ENCODE measurements at regions not wholly inside any gene's neighbourhood (a gene's known extent, or its start where the extent isn't known, plus 50 kb on each side); places are given as distances from the start of the nearest gene placed in this dataset.
"Not testable (repeated sequence)": the region's sequence is repeated elsewhere in the genome, so short reads cannot be mapped to it uniquely, and the experiment has no call there.

GRCh38 chr3:162391301-162391700, 894.7 kb downstream of the OTOL1 start:
- H3K36me3 ChIP-seq (ENCODE audit: insufficient read depth, low read length) = no peaks in the 10 kb centered on the region
- no peaks in the 10 kb centered on the region for H3K79me2 ChIP-seq (ENCODE audit: insufficient read depth, low read length)
- peak overlapping the region; percentile 93 for H3K27ac ChIP-seq (ENCODE audit: low read depth, low read length)
- peak overlapping the region; percentile 65 for H3K4me2 ChIP-seq (ENCODE audit: insufficient read depth, low read length)
- H3K27me3 ChIP-seq (ENCODE audit: insufficient read depth, low read length) = no peaks in the 10 kb centered on the region
- H2AFZ ChIP-seq (ENCODE audit: low read length) = peak overlapping the region; percentile 38
- H4K20me1 ChIP-seq (ENCODE audit: insufficient read depth, low read length) = no peaks in the 10 kb centered on the region
- no peak overlapping the region for H3K4me3 ChIP-seq (ENCODE audit: insufficient read depth, low read length)
- H3K4me1 ChIP-seq (ENCODE audit: insufficient read depth, low read length) = peaks cover 16% of the 10 kb centered on the region
- H3K9me3 ChIP-seq (ENCODE audit: low read depth, low read length) = no peaks in the 10 kb centered on the region
- no peak for TF ChIP-seq CTCF (IDR thresholded peaks at IDR 0.05; ENCODE audit: extremely low read depth, low read depth, low read length)
- DNase-seq (ENCODE audit: insufficient read length, low spot score, missing footprints) = no peak

- Histone ChIP-seq H3K4me2 (ENCODE audit: insufficient read depth, low read length) (no peak overlapping the region), H4K20me1 (ENCODE audit: insufficient read depth, low read length) (no peaks in the 10 kb centered on the region), H3K4me3 (ENCODE audit: insufficient read depth, low read length) (no peak overlapping the region), H3K4me1 (ENCODE audit: insufficient read depth, low read length) (peaks cover 16% of the 10 kb centered on the region), H2AFZ (ENCODE audit: low read length) (no peak overlapping the region), H3K9me3 (ENCODE audit: low read depth, low read length) (no peaks in the 10 kb centered on the region), H3K27ac (ENCODE audit: low read depth, low read length) (no peak overlapping the region), H3K27me3 (ENCODE audit: insufficient read depth, low read length) (no peaks in the 10 kb centered on the region), H3K79me2 (ENCODE audit: insufficient read depth, low read length) (no peaks in the 10 kb centered on the region), H3K36me3 (ENCODE audit: insufficient read depth, low read length) (no peaks in the 10 kb centered on the region)
- TF ChIP-seq CTCF (IDR thresholded peaks at IDR 0.05; ENCODE audit: extremely low read depth, low read depth, low read length) = no peak
- no peak for DNase-seq (ENCODE audit: insufficient read length, low spot score, missing footprints)
Observed at GRCh38 chr3:162395496-162395895, 898.9 kb downstream of the OTOL1 start.

- H3K36me3 ChIP-seq (ENCODE audit: insufficient read depth, low read length) = no peaks in the 10 kb centered on the region
- no peak overlapping the region for H3K27ac ChIP-seq (ENCODE audit: low read depth, low read length)
- no peaks in the 10 kb centered on the region for H3K79me2 ChIP-seq (ENCODE audit: insufficient read depth, low read length)
- no peaks in the 10 kb centered on the region for H3K27me3 ChIP-seq (ENCODE audit: insufficient read depth, low read length)
- no peaks in the 10 kb centered on the region for H3K4me1 ChIP-seq (ENCODE audit: insufficient read depth, low read length)
- no peaks in the 10 kb centered on the region for H4K20me1 ChIP-seq (ENCODE audit: insufficient read depth, low read length)
- no peaks in the 10 kb centered on the region for H3K9me3 ChIP-seq (ENCODE audit: low read depth, low read length)
- TF ChIP-seq CTCF (IDR thresholded peaks at IDR 0.05; ENCODE audit: extremely low read depth, low read depth, low read length) = no peak
- no peak overlapping the region for H3K4me2 ChIP-seq (ENCODE audit: insufficient read depth, low read length)
- no peak overlapping the region for H2AFZ ChIP-seq (ENCODE audit: low read length)
- no peak overlapping the region for H3K4me3 ChIP-seq (ENCODE audit: insufficient read depth, low read length)
- no peak for DNase-seq (ENCODE audit: insufficient read length, low spot score, missing footprints)
Observed at GRCh38 chr3:162398554-162398953, 901.9 kb downstream of the OTOL1 start.

- no peak for TF ChIP-seq CTCF (IDR thresholded peaks at IDR 0.05; ENCODE audit: extremely low read depth, low read depth, low read length)
- no peak for DNase-seq (ENCODE audit: insufficient read length, low spot score, missing footprints)
Observed at GRCh38 chr3:162400697-162401096, 904.1 kb downstream of the OTOL1 start.

GRCh38 chr3:162411556-162411955, 914.9 kb downstream of the OTOL1 start:
- H4K20me1 ChIP-seq (ENCODE audit: insufficient read depth, low read length); H2AFZ ChIP-seq (ENCODE audit: low read length); H3K79me2 ChIP-seq (ENCODE audit: insufficient read depth, low read length); H3K36me3 ChIP-seq (ENCODE audit: insufficient read depth, low read length); H3K4me1 ChIP-seq (ENCODE audit: insufficient read depth, low read length); H3K4me2 ChIP-seq (ENCODE audit: insufficient read depth, low read length); H3K27ac ChIP-seq (ENCODE audit: low read depth, low read length); H3K4me3 ChIP-seq (ENCODE audit: insufficient read depth, low read length); DNase-seq (ENCODE audit: insufficient read length, low spot score, missing footprints); H3K27me3 ChIP-seq (ENCODE audit: insufficient read depth, low read length); H3K9me3 ChIP-seq (ENCODE audit: low read depth, low read length): not testable (repeated sequence)

More at GRCh38 chr3:162400697-162401096, 904.1 kb downstream of the OTOL1 start:
- Histone ChIP-seq H3K4me2 (ENCODE audit: insufficient read depth, low read length) (no peak overlapping the region), H3K9me3 (ENCODE audit: low read depth, low read length) (no peaks in the 10 kb centered on the region), H3K27ac (ENCODE audit: low read depth, low read length) (no peak overlapping the region), H3K79me2 (ENCODE audit: insufficient read depth, low read length) (no peaks in the 10 kb centered on the region), H3K4me1 (ENCODE audit: insufficient read depth, low read length) (no peaks in the 10 kb centered on the region), H4K20me1 (ENCODE audit: insufficient read depth, low read length) (no peaks in the 10 kb centered on the region), H3K27me3 (ENCODE audit: insufficient read depth, low read length) (no peaks in the 10 kb centered on the region), H3K4me3 (ENCODE audit: insufficient read depth, low read length) (no peak overlapping the region), H3K36me3 (ENCODE audit: insufficient read depth, low read length) (no peaks in the 10 kb centered on the region), H2AFZ (ENCODE audit: low read length) (peak overlapping the region; percentile 49)

Measured in osteoblast (primary cell).